Gastroesophageal sphincter (tissue), 4 donors: ENCODE measurements at regions not wholly inside any gene's neighbourhood (a gene's known extent, or its start where the extent isn't known, plus 50 kb on each side); places are given as distances from the start of the nearest gene placed in this dataset.

Source experiments
- ATAC-seq: fragments of 150-250 bp; one replicate; pipeline ENCODE4 v1.9.1; 2016; ENCODE audit warnings: mild to moderate bottlenecking, moderate library complexity
- H3K27ac ChIP-seq, 4 donors: fragments of 200-600 bp; sonication (generic) in 3 of 4; 1 replicate in 3 of 4; 2 replicates in 1 of 4; pipeline ENCODE4 v1.5.1; 2016 to 2019
- H3K27me3 ChIP-seq: fragments of 200-600 bp; sonication (generic); one replicate; pipeline ENCODE4 v1.5.1; 2019
- H3K36me3 ChIP-seq, 2 donors: fragments of 200-600 bp; sonication (generic); one replicate each; pipeline ENCODE4 v1.5.1; 2019; ENCODE audit warnings: control low read depth in 1 of 2
- H3K4me1 ChIP-seq, 3 donors: fragments of 200-600 bp; sonication (generic); 1 replicate in 2 of 3; 2 replicates in 1 of 3; pipeline ENCODE4 v1.5.1; 2016 to 2019; ENCODE audit warnings: control low read depth in 2 of 3
- H3K4me3 ChIP-seq, 2 donors: fragments of 200-600 bp; sonication (generic); one replicate each; pipeline ENCODE4 v1.5.1; 2019; ENCODE audit warnings: mild to moderate bottlenecking in 1 of 2, moderate library complexity in 1 of 2
- H3K9me3 ChIP-seq, 3 donors: fragments of 200-600 bp; sonication (generic); one replicate each; pipeline ENCODE4 v1.5.1; 2017 to 2019; ENCODE audit warnings: control low read depth in 2 of 3
- CTCF ChIP-seq, 4 experiments: fragments of 200-600 bp in 2 of 4; fragments of 450-650 bp in 2 of 4; sonication (generic) in 1 of 4; IDR thresholded peaks; one replicate each; pipeline ENCODE4 v1.5.1; 2017 to 2019; ENCODE audit warnings: antibody characterized with exemption in 4 of 4, mild to moderate bottlenecking in 2 of 4, moderate library complexity in 2 of 4
- EP300 ChIP-seq: sonication (generic); formaldehyde crosslinking; IDR thresholded peaks from one replicate; pipeline ENCODE4 v1.6.1; 2017; ENCODE audit warnings: antibody characterized with exemption, mild to moderate bottlenecking
- POLR2A ChIP-seq, 2 donors: fragments of 450-650 bp; IDR thresholded peaks; one replicate each; pipeline ENCODE4 v1.6.1; 2017; ENCODE audit warnings: antibody characterized with exemption in 2 of 2, mild to moderate bottlenecking in 2 of 2, moderate library complexity in 1 of 2
- POLR2AphosphoS5 ChIP-seq: sonication (generic); formaldehyde crosslinking; IDR thresholded peaks from one replicate; pipeline ENCODE4 v1.6.1; 2017; ENCODE audit warnings: antibody characterized with exemption
- WGBS, 2 donors: methylation state at CpG; one replicate each; pipeline ENCODE4 v1.1.5; 2018; ENCODE audit warnings: low coverage in 1 of 2; 5-methylcytosine and 5-hydroxymethylcytosine counted together

DNA sequence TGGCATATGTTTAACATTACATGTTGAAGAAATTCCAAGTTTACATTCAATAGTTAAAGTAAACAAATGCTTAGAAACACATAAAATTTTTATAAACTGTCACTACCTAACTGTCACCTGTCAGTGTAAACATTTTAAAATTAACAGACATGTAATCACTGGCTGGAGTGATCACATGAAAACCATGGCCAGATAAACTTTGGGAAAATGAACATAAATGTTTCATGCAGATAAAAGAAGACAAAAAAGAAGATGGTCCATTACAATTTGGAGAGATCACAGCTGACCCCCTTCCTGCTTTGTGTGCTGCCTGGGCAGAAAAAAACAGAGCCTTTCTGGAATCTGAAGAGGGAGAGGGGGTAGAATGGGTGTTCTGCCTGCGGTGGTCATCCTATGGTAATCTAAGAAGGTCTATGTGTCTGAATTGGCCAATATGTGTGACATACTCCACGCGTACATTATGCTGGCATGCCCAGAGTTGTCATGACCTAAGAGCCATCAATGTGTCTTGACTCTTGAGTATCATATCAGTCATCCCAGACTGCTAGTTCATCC lies 57.5 kb upstream of the MEOX2 start:
- ATAC-seq: no peak
- no peak for TF ChIP-seq POLR2AphosphoS5
- Histone ChIP-seq H3K4me3 (no peak overlapping the region), H3K9me3 (no peaks in the 10 kb centered on the region), H3K27me3 (no peaks in the 10 kb centered on the region), H3K27ac (no peak overlapping the region), H3K36me3 (no peaks in the 10 kb centered on the region), H3K4me1 (peaks cover 5 to 21% (median 8%) of the 10 kb centered on the region in 3 donors)
- 40 to 96% methylated on average over 1 to 2 of the region's 3 CpGs for WGBS, 2 donors

GRCh38 chr7:15737601-15738000 lies 51.1 kb upstream of the MEOX2 start:
- H3K36me3 ChIP-seq: no peaks in the 10 kb centered on the region
- ATAC-seq: no peak
- H3K9me3 ChIP-seq: no peaks in the 10 kb centered on the region
- TF ChIP-seq EP300 (no peak), POLR2AphosphoS5 (no peak), POLR2A (IDR thresholded peaks at IDR 0.05) (no peak), CTCF (IDR thresholded peaks at IDR 0.05) (no peak)
- no peaks in the 10 kb centered on the region for H3K4me1 ChIP-seq
- no peaks in the 10 kb centered on the region for H3K27me3 ChIP-seq
- 57 to 69% methylated on average over 1 to 2 of the region's 2 CpGs for WGBS, 2 donors
- H3K27ac ChIP-seq: no peak overlapping the region
- no peak overlapping the region for H3K4me3 ChIP-seq
